ENCODE measurements at regions not wholly inside any gene's neighbourhood (a gene's known extent, or its start where the extent isn't known, plus 50 kb on each side); places are given as distances from the start of the nearest gene placed in this dataset.

GRCh38 chr7:128145191-128145590 lies 95.9 kb upstream of the LEP start:
- H3K27me3 Mint-ChIP-seq (ENCODE audit: low read depth): peaks cover 54% of the 10 kb centered on the region

GRCh38 chr7:128146052-128146451 lies 95.0 kb upstream of the LEP start:
- DNase-seq (ENCODE audit: low read depth, low spot score): no peak
- H3K4me3 Mint-ChIP-seq: no peak overlapping the region
- no peaks in the 10 kb centered on the region for H3K36me3 Mint-ChIP-seq (ENCODE audit: low read depth)
- no peaks in the 10 kb centered on the region for H3K4me1 Mint-ChIP-seq
- no peak overlapping the region for H3K27ac Mint-ChIP-seq (ENCODE audit: unreplicated experiment)
- peaks cover 2% of the 10 kb centered on the region for H3K9me3 Mint-ChIP-seq
- no peak for TF ChIP-seq CTCF (conservative IDR thresholded peaks at IDR 0.05)
- peaks cover 59% of the 10 kb centered on the region for H3K27me3 Mint-ChIP-seq (ENCODE audit: low read depth)

More at GRCh38 chr7:128145191-128145590, 95.9 kb upstream of the LEP start:
- H3K4me3 Mint-ChIP-seq: no peak overlapping the region
- no peaks in the 10 kb centered on the region for H3K36me3 Mint-ChIP-seq (ENCODE audit: low read depth)
- H3K27ac Mint-ChIP-seq (ENCODE audit: unreplicated experiment): no peak overlapping the region
- H3K4me1 Mint-ChIP-seq: no peaks in the 10 kb centered on the region
- no peak for TF ChIP-seq CTCF (conservative IDR thresholded peaks at IDR 0.05)
- peaks cover 2% of the 10 kb centered on the region for H3K9me3 Mint-ChIP-seq
- DNase-seq (ENCODE audit: low read depth, low spot score): no peak

GRCh38 chr7:128148676-128149075 lies 92.4 kb upstream of the LEP start:
- Mint-ChIP-seq H3K4me1 (no peaks in the 10 kb centered on the region), H3K9me3 (no peaks in the 10 kb centered on the region), H3K27me3 (ENCODE audit: low read depth) (peaks cover 63% of the 10 kb centered on the region), H3K36me3 (ENCODE audit: low read depth) (no peaks in the 10 kb centered on the region), H3K4me3 (no peak overlapping the region), H3K27ac (ENCODE audit: unreplicated experiment) (no peak overlapping the region)
- DNase-seq (ENCODE audit: low read depth, low spot score): no peak
- TF ChIP-seq CTCF (conservative IDR thresholded peaks at IDR 0.05): no peak

- Mint-ChIP-seq H3K36me3 (ENCODE audit: low read depth) (no peaks in the 10 kb centered on the region), H3K4me1 (peaks cover 11% of the 10 kb centered on the region), H3K27me3 (ENCODE audit: low read depth) (peaks cover 70% of the 10 kb centered on the region), H3K27ac (ENCODE audit: unreplicated experiment) (no peak overlapping the region), H3K4me3 (no peak overlapping the region), H3K9me3 (no peaks in the 10 kb centered on the region)
- no peak for TF ChIP-seq CTCF (conservative IDR thresholded peaks at IDR 0.05)
- no peak for DNase-seq (ENCODE audit: low read depth, low spot score)
Observed at GRCh38 chr7:128150223-128150865, 90.7 kb upstream of the LEP start.

- Mint-ChIP-seq H3K4me3 (no peak overlapping the region), H3K36me3 (ENCODE audit: low read depth) (no peaks in the 10 kb centered on the region), H3K9me3 (no peaks in the 10 kb centered on the region), H3K27me3 (ENCODE audit: low read depth) (peaks cover 66% of the 10 kb centered on the region), H3K27ac (ENCODE audit: unreplicated experiment) (no peak overlapping the region), H3K4me1 (peaks cover 15% of the 10 kb centered on the region)
- no peak for DNase-seq (ENCODE audit: low read depth, low spot score)
- TF ChIP-seq CTCF (conservative IDR thresholded peaks at IDR 0.05): no peak
Observed at GRCh38 chr7:128151635-128152034, 89.4 kb upstream of the LEP start.
